Astrocyte of the spinal cord (primary cell): ENCODE measurements at regions not wholly inside any gene's neighbourhood (a gene's known extent, or its start where the extent isn't known, plus 50 kb on each side); places are given as distances from the start of the nearest gene placed in this dataset.
A peak's percentile ranks its signal among the peaks of the same experiment; 100 is the strongest.

Experiments
- DNase-seq: peaks from one replicate; pipeline ENCODE4 v3.0.0; 2011; ENCODE audit warnings: low read depth, low spot score
- H3K4me3 ChIP-seq: 2 replicates; pipeline ENCODE4 v1.5.1; 2011; ENCODE audit warnings: low read depth, mild to moderate bottlenecking, low read length, moderate library complexity
- CTCF ChIP-seq: IDR thresholded peaks from 2 replicates; pipeline ENCODE4 v1.5.1; 2012; ENCODE audit warnings: low read depth, mild to moderate bottlenecking, low read length, inconsistent platforms
- in situ Hi-C: cut with HindIII; loops from 2 replicates; pipeline ENCODE4 v1.10.0; 2017; ENCODE audit warnings: low sequenced_read_pairs

- no peak for DNase-seq
- H3K4me3 ChIP-seq: no peak overlapping the region
- in situ Hi-C loops: no loop called here
- TF ChIP-seq CTCF: no peak
Measured at GRCh38 chr6:163820745-163821458, 406.4 kb downstream of the QKI start.

GRCh38 chr6:163820171-163820570 is 405.7 kb downstream of the QKI start:
- no peak for DNase-seq
- in situ Hi-C loops: no loop called here

DNA sequence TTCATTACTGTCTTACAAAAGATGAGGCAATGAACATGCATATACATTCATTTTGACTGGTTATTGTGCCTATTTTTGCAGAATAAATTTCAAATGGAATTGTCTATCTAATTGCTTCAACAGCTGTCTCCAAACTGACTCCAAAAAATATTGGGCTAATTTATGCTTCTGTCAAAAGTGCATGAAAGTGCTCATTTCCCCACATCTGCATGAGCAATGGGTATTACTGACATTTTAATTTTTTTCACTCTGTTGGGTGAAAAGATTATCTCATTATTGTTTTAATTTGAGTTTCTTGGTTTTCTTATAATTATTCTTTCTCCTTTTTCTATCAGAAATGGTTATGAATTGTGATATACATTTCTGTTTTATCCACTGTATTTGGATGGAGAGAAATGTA is 404.2 kb downstream of the QKI start:
- TF ChIP-seq CTCF: no peak
- in situ Hi-C loops: no loop called here
- DNase-seq: no peak
- no peak overlapping the region for H3K4me3 ChIP-seq

More at GRCh38 chr6:163820171-163820570, 405.7 kb downstream of the QKI start:
- no peak overlapping the region for H3K4me3 ChIP-seq
- TF ChIP-seq CTCF: no peak

DNA sequence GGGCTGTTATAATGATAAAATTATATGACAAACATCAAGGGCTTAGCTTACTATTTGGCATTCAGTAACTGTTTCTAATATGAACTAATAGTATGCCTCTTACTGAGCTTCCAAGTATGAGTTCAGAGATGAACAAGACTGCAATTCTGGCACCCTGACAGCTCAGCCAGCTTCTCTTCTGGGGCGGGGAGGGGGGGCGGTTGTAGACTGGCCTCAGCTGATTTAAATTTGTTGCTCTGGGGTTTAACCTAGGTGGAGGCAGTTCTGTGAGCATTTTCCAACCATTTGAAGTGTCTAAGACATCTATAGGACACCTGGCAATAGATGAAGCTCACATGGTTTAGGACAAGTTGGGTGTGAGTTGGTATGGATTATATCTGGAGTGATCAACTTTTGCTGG is 401.9 kb downstream of the QKI start:
- TF ChIP-seq CTCF: no peak
- in situ Hi-C loops: no loop called here
- no peak for DNase-seq
- H3K4me3 ChIP-seq: no peak overlapping the region

GRCh38 chr6:163815796-163816195 is 401.3 kb downstream of the QKI start:
- DNase-seq: no peak
- in situ Hi-C loops: no loop called here
- H3K4me3 ChIP-seq: no peak overlapping the region
- no peak for TF ChIP-seq CTCF

DNA sequence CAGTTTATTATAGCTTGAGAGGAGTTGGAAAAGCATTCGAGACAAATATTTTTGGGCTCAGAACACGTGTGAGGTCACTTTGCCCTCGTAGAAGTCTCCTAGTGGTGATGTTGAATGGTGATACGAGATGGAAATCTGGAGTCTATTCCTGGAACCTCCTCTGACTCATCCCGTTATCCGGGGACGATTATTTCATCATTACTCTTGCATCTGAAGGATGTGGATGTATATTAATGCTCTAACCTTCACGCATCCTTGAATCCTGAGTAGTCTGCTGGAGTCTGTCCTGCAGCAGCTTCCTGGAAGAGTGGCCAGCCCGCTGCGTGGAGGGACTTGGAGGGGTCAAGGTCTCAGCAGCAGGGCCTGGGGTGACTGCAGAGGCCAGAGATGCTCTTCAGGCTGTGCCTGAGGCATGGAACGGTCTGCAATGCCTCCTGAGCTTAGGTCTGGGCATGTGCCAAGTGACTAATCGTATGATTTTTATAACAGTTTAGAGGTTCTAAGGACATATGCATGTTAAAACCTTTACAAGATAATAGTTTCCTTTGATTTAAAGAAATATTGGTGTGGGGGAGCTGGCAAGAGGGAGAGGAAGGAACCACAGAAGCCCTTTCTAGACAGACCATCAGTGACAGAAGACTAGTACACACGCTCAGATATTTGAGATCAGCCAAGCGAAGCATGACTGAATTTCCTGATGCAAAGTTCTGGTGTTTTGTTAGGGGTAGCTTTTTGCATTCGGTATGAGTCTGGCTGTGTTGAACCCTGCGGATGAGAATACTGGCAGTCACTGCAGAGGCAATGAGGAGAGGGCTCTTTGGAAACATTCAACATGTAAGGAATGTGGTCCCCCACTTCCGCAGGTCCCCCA is 400.2 kb downstream of the QKI start:
- in situ Hi-C loops: no loop called here
- no peak overlapping the region for H3K4me3 ChIP-seq
- TF ChIP-seq CTCF: no peak
- peak; percentile 78 for DNase-seq
